Panc1 (cell line): ENCODE measurements at regions not wholly inside any gene's neighbourhood (a gene's known extent, or its start where the extent isn't known, plus 50 kb on each side); places are given as distances from the start of the nearest gene placed in this dataset.

ENCODE experiments used
- ATAC-seq: fragments of 200-7000 bp; cut with Tn5 transposase; 2 replicates; pipeline ENCODE4 v1.9.1; 2020; ENCODE audit warnings: mild to moderate bottlenecking, moderate library complexity
- BruUV-seq: library from RNA; stranded (reverse); fragments of 400-500 nt; replicated peaks from 2 replicates; lab custom pipeline; 2021; lab: Mats Ljungman, UMichigan
- CTCF ChIA-PET: fragments of 300-600 bp; sonication (Branson Sonifier 250); formaldehyde crosslinking; loops from one replicate; lab custom pipeline; 2022; ENCODE audit warnings: antibody characterized with exemption; lab: Charles Lee
- POLR2A ChIA-PET: fragments of 300-600 bp; sonication (Branson Sonifier 250); formaldehyde crosslinking; loops from one replicate; lab custom pipeline; 2022; ENCODE audit warnings: antibody characterized with exemption; lab: Charles Lee
- DNase-seq: peaks from one replicate; pipeline ENCODE4 v3.0.0-alpha.2; 2010; ENCODE audit warnings: low read depth, low spot score
- H3K27ac ChIP-seq: 2 replicates; pipeline ENCODE4 v1.5.1; 2011; ENCODE audit warnings: mild to moderate bottlenecking, low read length, inconsistent platforms
- H3K27me3 ChIP-seq: fragments of 200-500 bp; sonication (Bioruptor generic); 2 replicates; pipeline ENCODE4 v1.6.0; 2014; ENCODE audit warnings: low read length, inconsistent platforms; ENCODE audit not compliant: control insufficient read depth, insufficient read depth
- H3K36me3 ChIP-seq: fragments of 200-500 bp; sonication (Bioruptor generic); 2 replicates; pipeline ENCODE4 v1.5.1; 2014; ENCODE audit warnings: inconsistent platforms, mild to moderate bottlenecking, low read length, moderate library complexity; ENCODE audit not compliant: control insufficient read depth, insufficient read depth
- H3K4me1 ChIP-seq: 2 replicates; pipeline ENCODE4 v1.5.1; 2011; ENCODE audit warnings: inconsistent platforms, mild to moderate bottlenecking, low read length, moderate library complexity; ENCODE audit not compliant: control insufficient read depth, insufficient read depth
- H3K4me3 ChIP-seq, 2 experiments: 2 replicates each; pipeline ENCODE4 v1.5.1; 2011 to 2012; ENCODE audit warnings: low read depth in 2 of 2, low read length in 2 of 2, mild to moderate bottlenecking in 2 of 2, inconsistent platforms in 1 of 2, moderate library complexity in 1 of 2
- H3K9me3 ChIP-seq: fragments of 200-500 bp; sonication (Bioruptor generic); 2 replicates; pipeline ENCODE4 v1.5.1; 2014; ENCODE audit warnings: low read depth, mild to moderate bottlenecking, inconsistent platforms, low read length, moderate library complexity; ENCODE audit not compliant: control insufficient read depth, insufficient read depth
- POLR2AphosphoS5 ChIP-seq: IDR thresholded peaks from 2 replicates; pipeline ENCODE4 v1.6.1; 2012; ENCODE audit warnings: mild to moderate bottlenecking, low read depth, low read length, moderate library complexity
- SIN3A ChIP-seq: IDR thresholded peaks from 2 replicates; pipeline ENCODE4 v1.6.1; 2012; ENCODE audit warnings: low read depth, mild to moderate bottlenecking, low read length, moderate library complexity, borderline replicate concordance; ENCODE audit not compliant: insufficient read depth
- TCF7L2 ChIP-seq: IDR thresholded peaks from 2 replicates; pipeline ENCODE4 v1.6.1; 2011; ENCODE audit warnings: mild to moderate bottlenecking, low read depth, low read length, inconsistent platforms
- in situ Hi-C: cut with HindIII; loops from 2 replicates; pipeline ENCODE4 v1.10.0; 2016; ENCODE audit warnings: low sequenced_read_pairs, low pct_unique_long_range_greater_than_20kb
- intact Hi-C: fragments of 100-400 bp; cut with micrococcal nuclease; formaldehyde crosslinking; loops from one replicate; pipeline ENCODE4 v1.10.0; 2022; ENCODE audit not compliant: unreplicated experiment
- TF ChIP-seq, protein P1 (sequence below): fragments of 450-650 bp; IDR thresholded peaks from 2 replicates; pipeline ENCODE4 v1.5.1; 2017; ENCODE audit warnings: mild to moderate bottlenecking
- TF ChIP-seq, protein P2 (sequence below), 2 experiments: IDR thresholded peaks; 2 replicates each; pipeline ENCODE4 v1.6.1; 2011 to 2012; ENCODE audit warnings: low read depth in 2 of 2, control low read depth in 1 of 2, low read length in 1 of 2, mild to moderate bottlenecking in 1 of 2, moderate library complexity in 1 of 2; ENCODE audit not compliant: insufficient read depth in 1 of 2

DNA sequence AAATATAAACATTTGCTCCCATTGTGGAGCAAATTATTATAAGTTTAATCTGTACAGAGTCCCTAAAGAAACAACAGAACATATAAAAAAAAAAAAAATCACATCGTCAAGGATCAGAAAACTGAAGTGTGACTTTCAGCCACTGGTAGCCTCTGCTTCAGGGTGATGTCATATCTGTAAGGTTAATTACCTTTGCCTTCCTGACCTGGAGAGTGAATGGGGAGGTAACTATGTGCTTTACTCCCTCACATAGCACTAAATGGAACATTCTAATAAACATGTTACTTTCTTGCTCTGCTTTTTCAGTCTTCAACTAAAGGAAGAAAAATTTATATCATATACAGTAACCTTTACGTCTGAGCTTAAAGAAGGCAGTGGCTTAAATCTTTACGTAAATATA is 70.3 kb upstream of the TRPM3 start:
- no peaks in the 10 kb centered on the region for H3K4me1 ChIP-seq
- POLR2A ChIA-PET: no interaction called here
- BruUV-seq: no TSS peak
- no peak for ATAC-seq
- CTCF ChIA-PET: no interaction called here
- H3K9me3 ChIP-seq: no peaks in the 10 kb centered on the region
- no peaks in the 10 kb centered on the region for H3K36me3 ChIP-seq
- intact Hi-C loops: no loop called here
- H3K4me3 ChIP-seq: no peak overlapping the region
- H3K27ac ChIP-seq: no peak overlapping the region
- no peak for DNase-seq
- TF ChIP-seq, protein P1, sequence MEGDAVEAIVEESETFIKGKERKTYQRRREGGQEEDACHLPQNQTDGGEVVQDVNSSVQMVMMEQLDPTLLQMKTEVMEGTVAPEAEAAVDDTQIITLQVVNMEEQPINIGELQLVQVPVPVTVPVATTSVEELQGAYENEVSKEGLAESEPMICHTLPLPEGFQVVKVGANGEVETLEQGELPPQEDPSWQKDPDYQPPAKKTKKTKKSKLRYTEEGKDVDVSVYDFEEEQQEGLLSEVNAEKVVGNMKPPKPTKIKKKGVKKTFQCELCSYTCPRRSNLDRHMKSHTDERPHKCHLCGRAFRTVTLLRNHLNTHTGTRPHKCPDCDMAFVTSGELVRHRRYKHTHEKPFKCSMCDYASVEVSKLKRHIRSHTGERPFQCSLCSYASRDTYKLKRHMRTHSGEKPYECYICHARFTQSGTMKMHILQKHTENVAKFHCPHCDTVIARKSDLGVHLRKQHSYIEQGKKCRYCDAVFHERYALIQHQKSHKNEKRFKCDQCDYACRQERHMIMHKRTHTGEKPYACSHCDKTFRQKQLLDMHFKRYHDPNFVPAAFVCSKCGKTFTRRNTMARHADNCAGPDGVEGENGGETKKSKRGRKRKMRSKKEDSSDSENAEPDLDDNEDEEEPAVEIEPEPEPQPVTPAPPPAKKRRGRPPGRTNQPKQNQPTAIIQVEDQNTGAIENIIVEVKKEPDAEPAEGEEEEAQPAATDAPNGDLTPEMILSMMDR: no peak
- no peak for TF ChIP-seq POLR2AphosphoS5
- no peak for TF ChIP-seq SIN3A
- no peak for TF ChIP-seq TCF7L2
- TF ChIP-seq, protein P2, sequence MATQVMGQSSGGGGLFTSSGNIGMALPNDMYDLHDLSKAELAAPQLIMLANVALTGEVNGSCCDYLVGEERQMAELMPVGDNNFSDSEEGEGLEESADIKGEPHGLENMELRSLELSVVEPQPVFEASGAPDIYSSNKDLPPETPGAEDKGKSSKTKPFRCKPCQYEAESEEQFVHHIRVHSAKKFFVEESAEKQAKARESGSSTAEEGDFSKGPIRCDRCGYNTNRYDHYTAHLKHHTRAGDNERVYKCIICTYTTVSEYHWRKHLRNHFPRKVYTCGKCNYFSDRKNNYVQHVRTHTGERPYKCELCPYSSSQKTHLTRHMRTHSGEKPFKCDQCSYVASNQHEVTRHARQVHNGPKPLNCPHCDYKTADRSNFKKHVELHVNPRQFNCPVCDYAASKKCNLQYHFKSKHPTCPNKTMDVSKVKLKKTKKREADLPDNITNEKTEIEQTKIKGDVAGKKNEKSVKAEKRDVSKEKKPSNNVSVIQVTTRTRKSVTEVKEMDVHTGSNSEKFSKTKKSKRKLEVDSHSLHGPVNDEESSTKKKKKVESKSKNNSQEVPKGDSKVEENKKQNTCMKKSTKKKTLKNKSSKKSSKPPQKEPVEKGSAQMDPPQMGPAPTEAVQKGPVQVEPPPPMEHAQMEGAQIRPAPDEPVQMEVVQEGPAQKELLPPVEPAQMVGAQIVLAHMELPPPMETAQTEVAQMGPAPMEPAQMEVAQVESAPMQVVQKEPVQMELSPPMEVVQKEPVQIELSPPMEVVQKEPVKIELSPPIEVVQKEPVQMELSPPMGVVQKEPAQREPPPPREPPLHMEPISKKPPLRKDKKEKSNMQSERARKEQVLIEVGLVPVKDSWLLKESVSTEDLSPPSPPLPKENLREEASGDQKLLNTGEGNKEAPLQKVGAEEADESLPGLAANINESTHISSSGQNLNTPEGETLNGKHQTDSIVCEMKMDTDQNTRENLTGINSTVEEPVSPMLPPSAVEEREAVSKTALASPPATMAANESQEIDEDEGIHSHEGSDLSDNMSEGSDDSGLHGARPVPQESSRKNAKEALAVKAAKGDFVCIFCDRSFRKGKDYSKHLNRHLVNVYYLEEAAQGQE (IDR thresholded peaks at IDR 0.05; ENCODE audit: insufficient read depth in 1 of 2, low read depth in 2 of 2, low read length in 1 of 2): no peak
- H3K27me3 ChIP-seq: no peaks in the 10 kb centered on the region
- in situ Hi-C loops: no loop called here

DNA sequence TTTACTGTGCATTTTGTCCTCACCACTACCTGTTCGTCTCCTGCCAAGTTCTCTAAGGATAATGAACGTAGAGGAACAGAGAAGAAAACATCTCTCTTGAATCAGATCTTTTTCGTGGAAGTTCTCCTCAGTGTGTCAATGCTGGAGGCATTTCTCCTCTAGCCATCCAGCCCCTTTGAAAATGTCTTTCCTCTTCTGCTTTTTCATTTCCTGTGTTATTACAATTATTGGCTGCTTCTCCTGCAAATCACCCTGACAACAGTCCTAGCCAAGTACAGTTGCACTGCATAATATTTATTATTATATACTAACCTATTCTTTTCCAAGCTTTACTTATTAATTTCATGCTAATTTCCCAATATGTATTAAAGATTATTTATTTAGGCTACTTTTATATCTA is 61.8 kb upstream of the TRPM3 start:
- no TSS peak for BruUV-seq
- no peaks in the 10 kb centered on the region for H3K27me3 ChIP-seq
- in situ Hi-C loops: no loop called here
- H3K27ac ChIP-seq: no peak overlapping the region
- intact Hi-C loops: no loop called here
- CTCF ChIA-PET: no interaction called here
- no peak for DNase-seq
- no peak for ATAC-seq
- no peaks in the 10 kb centered on the region for H3K36me3 ChIP-seq
- H3K4me1 ChIP-seq: no peaks in the 10 kb centered on the region
- POLR2A ChIA-PET: no interaction called here
- TF ChIP-seq, protein P1: no peak
- TF ChIP-seq SIN3A (no peak), TCF7L2 (no peak), POLR2AphosphoS5 (no peak)
- TF ChIP-seq, protein P2 (IDR thresholded peaks at IDR 0.05; ENCODE audit: insufficient read depth in 1 of 2, low read depth in 2 of 2, low read length in 1 of 2): no peak
- no peak overlapping the region for H3K4me3 ChIP-seq
- no peaks in the 10 kb centered on the region for H3K9me3 ChIP-seq
